CD4-positive, alpha-beta T cell treated with Interleukin-10 for 1 hour (primary cell): ENCODE measurements at regions not wholly inside any gene's neighbourhood (a gene's known extent, or its start where the extent isn't known, plus 50 kb on each side); places are given as distances from the start of the nearest gene placed in this dataset.

Experiments
- DNase-seq: peaks from one replicate; pipeline ENCODE4 v3.0.0-alpha.2; 2020

GRCh38 chr4:11564021-11564420, 135.3 kb upstream of the HS3ST1 start:
- no peak for DNase-seq

- DNase-seq, result no peak
These were observed 120.8 kb upstream of the HS3ST1 start for GRCh38 chr4:11549525-11549924.

- DNase-seq, result no peak
These were observed 119.9 kb upstream of the HS3ST1 start for GRCh38 chr4:11548597-11549082.

GRCh38 chr4:11546391-11547175, 117.9 kb upstream of the HS3ST1 start:
- DNase-seq, result no peak

GRCh38 chr4:11545651-11546050, 117.0 kb upstream of the HS3ST1 start:
- no peak for DNase-seq

GRCh38 chr4:11544211-11544610, 115.5 kb upstream of the HS3ST1 start:
- no peak for DNase-seq

- DNase-seq, result no peak
These were observed 115.0 kb upstream of the HS3ST1 start for GRCh38 chr4:11543706-11544105.

GRCh38 chr4:11542952-11543351, 114.3 kb upstream of the HS3ST1 start:
- no peak for DNase-seq

- DNase-seq, result no peak
These were observed 109.2 kb upstream of the HS3ST1 start for GRCh38 chr4:11537846-11538245.

GRCh38 chr4:11535333-11535732, 106.6 kb upstream of the HS3ST1 start:
- DNase-seq, result no peak

- no peak for DNase-seq
These were observed 106.1 kb upstream of the HS3ST1 start for GRCh38 chr4:11534623-11535302.

GRCh38 chr4:11532138-11532537, 103.4 kb upstream of the HS3ST1 start:
- DNase-seq, result no peak

- DNase-seq, result no peak
These were observed 101.0 kb upstream of the HS3ST1 start for GRCh38 chr4:11529625-11530201.

- no peak for DNase-seq
These were observed 96.4 kb upstream of the HS3ST1 start for GRCh38 chr4:11525085-11525484.

GRCh38 chr4:11518754-11519153, 90.1 kb upstream of the HS3ST1 start:
- no peak for DNase-seq

- no peak for DNase-seq
These were observed 86.2 kb upstream of the HS3ST1 start for GRCh38 chr4:11514779-11515419.

GRCh38 chr4:11514003-11514402, 85.3 kb upstream of the HS3ST1 start:
- no peak for DNase-seq

- DNase-seq, result no peak
These were observed 84.2 kb upstream of the HS3ST1 start for GRCh38 chr4:11512871-11513270.

GRCh38 chr4:11511321-11511720, 82.6 kb upstream of the HS3ST1 start:
- no peak for DNase-seq

GRCh38 chr4:11507920-11508319, 79.2 kb upstream of the HS3ST1 start:
- no peak for DNase-seq

- no peak for DNase-seq
These were observed 77.5 kb upstream of the HS3ST1 start for GRCh38 chr4:11506194-11506593.

- DNase-seq, result no peak
These were observed 76.7 kb upstream of the HS3ST1 start for GRCh38 chr4:11505221-11505971.

GRCh38 chr4:11503166-11503565, 74.5 kb upstream of the HS3ST1 start:
- DNase-seq, result no peak
